Middle frontal gyrus (tissue), 1 donor: ENCODE measurements at regions not wholly inside any gene's neighbourhood (a gene's known extent, or its start where the extent isn't known, plus 50 kb on each side); places are given as distances from the start of the nearest gene placed in this dataset.

ENCODE experiments used
- DNase-seq: peaks from one replicate; pipeline ENCODE4 v3.0.0-alpha.2; 2015; ENCODE audit warnings: low spot score; ENCODE audit errors: extremely low spot score

- DNase-seq: peak; percentile 10
Observed at GRCh38 chr6:6781172-6781872, 192.8 kb downstream of the LY86 start.

- no peak for DNase-seq
Observed at GRCh38 chr6:6781873-6782227, 193.3 kb downstream of the LY86 start.

- no peak for DNase-seq
Observed at GRCh38 chr6:6783721-6784120, 195.2 kb downstream of the LY86 start.

GRCh38 chr6:6784514-6785162 lies 196.1 kb downstream of the LY86 start:
- DNase-seq: no peak

GRCh38 chr6:6785163-6785521 lies 196.6 kb downstream of the LY86 start:
- no peak for DNase-seq

- no peak for DNase-seq
Observed at GRCh38 chr6:6788394-6789032, 200.0 kb downstream of the LY86 start.

GRCh38 chr6:6790393-6790792 lies 201.9 kb downstream of the LY86 start:
- DNase-seq: no peak

- DNase-seq: no peak
Observed at GRCh38 chr6:6790891-6791290, 202.4 kb downstream of the LY86 start.

- DNase-seq: no peak
Observed at GRCh38 chr6:6793388-6794250, 205.1 kb downstream of the LY86 start.

- DNase-seq: no peak
Observed at GRCh38 chr6:6795393-6795792, 206.9 kb downstream of the LY86 start.

GRCh38 chr6:6796818-6797217 lies 208.3 kb downstream of the LY86 start:
- no peak for DNase-seq

GRCh38 chr6:6798448-6798860 lies 209.9 kb downstream of the LY86 start:
- no peak for DNase-seq

GRCh38 chr6:6801005-6801335 lies 212.4 kb downstream of the LY86 start:
- DNase-seq: no peak

GRCh38 chr6:6801635-6802218 lies 213.2 kb downstream of the LY86 start:
- DNase-seq: no peak

- DNase-seq: no peak
Observed at GRCh38 chr6:6803180-6803977, 214.9 kb downstream of the LY86 start.

GRCh38 chr6:6804843-6805615 lies 216.5 kb downstream of the LY86 start:
- DNase-seq: no peak

- DNase-seq: no peak
Observed at GRCh38 chr6:6806844-6807518, 218.5 kb downstream of the LY86 start.

GRCh38 chr6:6808343-6808742 lies 219.8 kb downstream of the LY86 start:
- DNase-seq: no peak

GRCh38 chr6:6808915-6809314 lies 220.4 kb downstream of the LY86 start:
- DNase-seq: no peak

GRCh38 chr6:6810727-6811126 lies 222.2 kb downstream of the LY86 start:
- no peak for DNase-seq
